ENCODE measurements at regions not wholly inside any gene's neighbourhood (a gene's known extent, or its start where the extent isn't known, plus 50 kb on each side); places are given as distances from the start of the nearest gene placed in this dataset.

- Histone ChIP-seq H3K4me2 (no peak overlapping the region), H3K9me3 (no peaks in the 10 kb centered on the region), H3K4me3 (no peak overlapping the region), H3K4me1 (no peaks in the 10 kb centered on the region), H3K27ac (no peak overlapping the region)
- no peak for DNase-seq (ENCODE audit: low read depth in 1 of 2, low spot score in 1 of 2)
- 53% methylated on average over 2 of the region's 2 CpGs for WGBS (ENCODE audit: missing lambda C conversion rate)
- ChIA-PET CTCF (interaction anchor here (1.3 kb wide), 1 partner anchor 12 kb away, joined by 3 read pairs; no protein-coding TSS in a partner anchor), POLR2A (no interaction called here)
- TF ChIP-seq NR3C1 (IDR thresholded peaks at IDR 0.05) (no peak), ZC3H11A (IDR thresholded peaks at IDR 0.05) (no peak), KDM5A (IDR thresholded peaks at IDR 0.05) (no peak), GATA3 (IDR thresholded peaks at IDR 0.05; ENCODE audit: borderline replicate concordance) (no peak), CBX2 (IDR thresholded peaks at IDR 0.05; ENCODE audit: borderline replicate concordance, low read depth) (no peak), HOXA7 (CRISPR knock-in tag; IDR thresholded peaks at IDR 0.05) (no peak), BHLHE40 (IDR thresholded peaks at IDR 0.05; ENCODE audit: low read depth, low read length) (no peak), HEYL (CRISPR knock-in tag; IDR thresholded peaks at IDR 0.05) (no peak), FOXS1 (CRISPR knock-in tag; IDR thresholded peaks at IDR 0.05) (no peak), FOSB (CRISPR knock-in tag; IDR thresholded peaks at IDR 0.05) (no peak), FOSL2 (IDR thresholded peaks at IDR 0.05) (no peak), FOSL2 (CRISPR knock-in tag; IDR thresholded peaks at IDR 0.05) (no peak), SMC3 (IDR thresholded peaks at IDR 0.05) (no peak), MAZ (IDR thresholded peaks at IDR 0.05; ENCODE audit: borderline replicate concordance, low read depth, low read length) (no peak), PHF8 (IDR thresholded peaks at IDR 0.05; ENCODE audit: borderline replicate concordance, low read depth) (no peak), ELK1 (IDR thresholded peaks at IDR 0.05; ENCODE audit: low read depth, low read length) (no peak), HMGXB4 (CRISPR knock-in tag; IDR thresholded peaks at IDR 0.05; ENCODE audit: borderline replicate concordance) (no peak), NFE2L2 (conservative IDR thresholded peaks at IDR 0.05; ENCODE audit: low read length) (no peak)
- TF ChIP-seq, protein P1, sequence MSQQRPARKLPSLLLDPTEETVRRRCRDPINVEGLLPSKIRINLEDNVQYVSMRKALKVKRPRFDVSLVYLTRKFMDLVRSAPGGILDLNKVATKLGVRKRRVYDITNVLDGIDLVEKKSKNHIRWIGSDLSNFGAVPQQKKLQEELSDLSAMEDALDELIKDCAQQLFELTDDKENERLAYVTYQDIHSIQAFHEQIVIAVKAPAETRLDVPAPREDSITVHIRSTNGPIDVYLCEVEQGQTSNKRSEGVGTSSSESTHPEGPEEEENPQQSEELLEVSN (IDR thresholded peaks at IDR 0.05; ENCODE audit: borderline replicate concordance, low read depth): no peak
- no peak for FAIRE-seq
- no peak for ATAC-seq
Measured at GRCh38 chr1:229951856-229952534, 115.0 kb upstream of the GALNT2 start.

DNA sequence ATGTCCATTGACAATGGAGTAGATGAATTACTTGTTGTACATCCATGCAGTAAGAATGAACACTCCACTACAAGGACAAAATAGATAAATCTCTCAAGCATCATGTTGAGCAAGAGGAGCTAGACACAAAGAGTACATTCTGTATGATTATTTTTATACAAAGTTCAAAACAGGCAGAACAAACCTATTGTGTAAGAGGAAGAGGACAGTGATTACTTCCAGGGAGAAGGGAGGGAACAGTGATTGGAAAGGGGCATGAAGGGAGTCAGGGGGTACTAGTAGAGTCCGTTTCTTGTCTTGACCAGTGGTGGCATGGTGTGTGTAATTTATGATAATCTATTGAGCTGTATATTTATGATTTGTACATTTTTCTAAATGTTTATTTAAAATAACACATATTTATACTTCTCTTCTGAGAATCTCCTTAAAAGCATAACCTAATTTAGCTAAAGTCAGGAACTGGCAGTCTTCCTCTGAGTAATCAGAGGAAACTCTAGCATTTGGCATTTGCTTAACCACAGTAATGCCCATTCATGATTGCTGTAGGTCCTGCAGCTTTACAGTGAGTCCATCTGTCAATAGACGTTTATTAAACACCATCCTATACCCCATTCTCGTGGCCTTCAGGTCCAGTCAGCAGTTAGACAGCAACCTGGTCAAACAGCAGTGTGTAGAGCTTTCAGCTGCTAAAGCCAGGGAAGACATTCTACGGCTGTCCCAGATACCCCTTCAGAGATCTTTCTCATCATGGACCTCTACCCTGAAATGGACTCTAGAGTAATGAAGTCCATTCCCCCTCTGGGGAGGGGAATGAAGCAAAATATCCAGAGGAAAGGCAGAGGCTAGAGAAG lies 114.1 kb upstream of the GALNT2 start:
- CTCF ChIA-PET: interaction anchor here (1.3 kb wide), 1 partner anchor 13 kb away, joined by 3 read pairs; no protein-coding TSS in a partner anchor
- FAIRE-seq: no peak
- TF ChIP-seq, protein P2, sequence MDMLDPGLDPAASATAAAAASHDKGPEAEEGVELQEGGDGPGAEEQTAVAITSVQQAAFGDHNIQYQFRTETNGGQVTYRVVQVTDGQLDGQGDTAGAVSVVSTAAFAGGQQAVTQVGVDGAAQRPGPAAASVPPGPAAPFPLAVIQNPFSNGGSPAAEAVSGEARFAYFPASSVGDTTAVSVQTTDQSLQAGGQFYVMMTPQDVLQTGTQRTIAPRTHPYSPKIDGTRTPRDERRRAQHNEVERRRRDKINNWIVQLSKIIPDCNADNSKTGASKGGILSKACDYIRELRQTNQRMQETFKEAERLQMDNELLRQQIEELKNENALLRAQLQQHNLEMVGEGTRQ (IDR thresholded peaks at IDR 0.05): no peak
- TF ChIP-seq, protein P3, sequence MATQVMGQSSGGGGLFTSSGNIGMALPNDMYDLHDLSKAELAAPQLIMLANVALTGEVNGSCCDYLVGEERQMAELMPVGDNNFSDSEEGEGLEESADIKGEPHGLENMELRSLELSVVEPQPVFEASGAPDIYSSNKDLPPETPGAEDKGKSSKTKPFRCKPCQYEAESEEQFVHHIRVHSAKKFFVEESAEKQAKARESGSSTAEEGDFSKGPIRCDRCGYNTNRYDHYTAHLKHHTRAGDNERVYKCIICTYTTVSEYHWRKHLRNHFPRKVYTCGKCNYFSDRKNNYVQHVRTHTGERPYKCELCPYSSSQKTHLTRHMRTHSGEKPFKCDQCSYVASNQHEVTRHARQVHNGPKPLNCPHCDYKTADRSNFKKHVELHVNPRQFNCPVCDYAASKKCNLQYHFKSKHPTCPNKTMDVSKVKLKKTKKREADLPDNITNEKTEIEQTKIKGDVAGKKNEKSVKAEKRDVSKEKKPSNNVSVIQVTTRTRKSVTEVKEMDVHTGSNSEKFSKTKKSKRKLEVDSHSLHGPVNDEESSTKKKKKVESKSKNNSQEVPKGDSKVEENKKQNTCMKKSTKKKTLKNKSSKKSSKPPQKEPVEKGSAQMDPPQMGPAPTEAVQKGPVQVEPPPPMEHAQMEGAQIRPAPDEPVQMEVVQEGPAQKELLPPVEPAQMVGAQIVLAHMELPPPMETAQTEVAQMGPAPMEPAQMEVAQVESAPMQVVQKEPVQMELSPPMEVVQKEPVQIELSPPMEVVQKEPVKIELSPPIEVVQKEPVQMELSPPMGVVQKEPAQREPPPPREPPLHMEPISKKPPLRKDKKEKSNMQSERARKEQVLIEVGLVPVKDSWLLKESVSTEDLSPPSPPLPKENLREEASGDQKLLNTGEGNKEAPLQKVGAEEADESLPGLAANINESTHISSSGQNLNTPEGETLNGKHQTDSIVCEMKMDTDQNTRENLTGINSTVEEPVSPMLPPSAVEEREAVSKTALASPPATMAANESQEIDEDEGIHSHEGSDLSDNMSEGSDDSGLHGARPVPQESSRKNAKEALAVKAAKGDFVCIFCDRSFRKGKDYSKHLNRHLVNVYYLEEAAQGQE (IDR thresholded peaks at IDR 0.05): no peak
- TF ChIP-seq, protein P4, sequence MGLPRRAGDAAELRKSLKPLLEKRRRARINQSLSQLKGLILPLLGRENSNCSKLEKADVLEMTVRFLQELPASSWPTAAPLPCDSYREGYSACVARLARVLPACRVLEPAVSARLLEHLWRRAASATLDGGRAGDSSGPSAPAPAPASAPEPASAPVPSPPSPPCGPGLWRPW (IDR thresholded peaks at IDR 0.05): no peak
- no peak for TF ChIP-seq FOXS1 (CRISPR knock-in tag; IDR thresholded peaks at IDR 0.05)
- no peak for TF ChIP-seq JUN (IDR thresholded peaks at IDR 0.05)
- no peak for TF ChIP-seq CEBPB (IDR thresholded peaks at IDR 0.05)
- no peak for TF ChIP-seq RNF2 (IDR thresholded peaks at IDR 0.05; ENCODE audit: borderline replicate concordance, low read depth)
- no peak for TF ChIP-seq KDM1A (IDR thresholded peaks at IDR 0.05; ENCODE audit: low read depth)
- TF ChIP-seq TFCP2L1 (CRISPR knock-in tag; IDR thresholded peaks at IDR 0.05): no peak

More for the DNA sequence above, 114.1 kb upstream of the GALNT2 start:
- WGBS (ENCODE audit: missing lambda C conversion rate): 22% methylated on average over 4 of the region's 4 CpGs
- no peak overlapping the region; a peak in 1 of 6 replicates for H3K27ac ChIP-seq
- H3K4me2 ChIP-seq: no peak overlapping the region
- POLR2A ChIA-PET: no interaction called here
- H3K4me3 ChIP-seq: no peak overlapping the region
- no peak for ATAC-seq
- DNase-seq (ENCODE audit: low read depth in 1 of 2, low spot score in 1 of 2): no peak
- peaks cover 5% of the 10 kb centered on the region; the same call in 2 of the 3 replicates for H3K9me3 ChIP-seq
- no peaks in the 10 kb centered on the region for H3K4me1 ChIP-seq
